T-cell (primary cell): ENCODE measurements at regions not wholly inside any gene's neighbourhood (a gene's known extent, or its start where the extent isn't known, plus 50 kb on each side); places are given as distances from the start of the nearest gene placed in this dataset.

ENCODE experiments used
- ATAC-seq, 4 experiments: fragments of 200-7000 bp in 3 of 4; fragments of 150-1000 bp in 1 of 4; cut with Tn5 transposase; replicated peaks in 1 of 4; 1 replicate in 3 of 4; 2 replicates in 1 of 4; pipeline ENCODE4 v1.10.0; 2021; ENCODE audit warnings: moderate library complexity in 3 of 4, mild to moderate bottlenecking in 2 of 4, moderate number of reproducible peaks in 1 of 4
- CTCF ChIA-PET, 2 donors: fragments of 300-600 bp; sonication (Branson Sonifier 250); formaldehyde crosslinking; loops; one replicate each; lab custom pipeline; 2022; ENCODE audit warnings: antibody characterized with exemption in 2 of 2; lab: Charles Lee
- POLR2A ChIA-PET, 2 donors: fragments of 300-600 bp; sonication (Branson Sonifier 250); formaldehyde crosslinking; loops; one replicate each; lab custom pipeline; 2022; ENCODE audit warnings: antibody characterized with exemption in 2 of 2; lab: Charles Lee
- DNase-seq, 35 experiments: peaks; one replicate each; pipeline versions ENCODE4 v3.0.0 to v3.0.0-alpha.2; 2013 to 2023
- H3K27ac ChIP-seq: one replicate; pipeline ENCODE4 v1.5.1; 2013; ENCODE audit warnings: low read length
- H3K27me3 ChIP-seq, 2 experiments: replicated peaks in 1 of 2; 1 replicate in 1 of 2; 2 replicates in 1 of 2; pipeline versions ENCODE4 v1.6.1 to v1.7.0; 2013; ENCODE audit warnings: low read length in 1 of 2, mixed read lengths in 1 of 2; ENCODE audit not compliant: control insufficient read depth in 2 of 2, insufficient read depth in 2 of 2; ENCODE audit errors: extremely low read depth in 1 of 2
- H3K36me3 ChIP-seq, 2 donors: 1 replicate in 1 of 2; 2 replicates in 1 of 2; pipeline versions ENCODE4 v1.6.1 to v1.7.0; 2013; ENCODE audit warnings: low read length in 1 of 2; ENCODE audit not compliant: control insufficient read depth in 2 of 2, insufficient read depth in 1 of 2; ENCODE audit errors: extremely low read depth in 1 of 2
- H3K4me1 ChIP-seq, 2 experiments: 1 replicate in 1 of 2; 2 replicates in 1 of 2; pipeline versions ENCODE4 v1.6.1 to v1.7.0; 2013; ENCODE audit warnings: low read length in 2 of 2, mixed read lengths in 1 of 2; ENCODE audit not compliant: insufficient read depth in 2 of 2, control insufficient read depth in 1 of 2; ENCODE audit errors: extremely low read depth in 1 of 2
- H3K4me3 ChIP-seq, 2 donors: 1 replicate in 1 of 2; 2 replicates in 1 of 2; pipeline versions ENCODE4 v1.5.1 to v1.7.0; 2013; ENCODE audit warnings: mild to moderate bottlenecking in 2 of 2, low read length in 1 of 2, moderate library complexity in 1 of 2; ENCODE audit not compliant: control insufficient read depth in 1 of 2; ENCODE audit errors: extremely low read depth in 1 of 2
- H3K9me3 ChIP-seq: 2 replicates; pipeline ENCODE4 v1.7.0; 2013
- H3K27ac Mint-ChIP-seq, 2 donors: one replicate each; pipeline ENCODE4 v1.8.0; 2020 to 2021; ENCODE audit warnings: mild to moderate bottlenecking in 2 of 2, mixed read lengths in 2 of 2
- H3K27me3 Mint-ChIP-seq, 2 donors: one replicate each; pipeline ENCODE4 v1.8.0; 2021 to 2022; ENCODE audit warnings: mixed read lengths in 2 of 2
- H3K36me3 Mint-ChIP-seq: one replicate; pipeline ENCODE4 v1.8.0; 2021; ENCODE audit warnings: mixed read lengths
- H3K4me1 Mint-ChIP-seq, 3 donors: one replicate each; pipeline ENCODE4 v1.8.0; 2020 to 2022; ENCODE audit warnings: mixed read lengths in 3 of 3, mild to moderate bottlenecking in 1 of 3
- H3K4me3 Mint-ChIP-seq, 3 donors: one replicate each; pipeline ENCODE4 v1.8.0; 2020 to 2022; ENCODE audit warnings: mild to moderate bottlenecking in 3 of 3, mixed read lengths in 3 of 3, moderate library complexity in 3 of 3
- H3K9me3 Mint-ChIP-seq, 3 donors: one replicate each; pipeline ENCODE4 v1.8.0; 2020 to 2022; ENCODE audit warnings: mixed read lengths in 3 of 3
- WGBS: methylation state at CpG from one replicate; pipeline ENCODE4 v1.1.5; 2013; ENCODE audit warnings: missing lambda C conversion rate; ENCODE audit not compliant: insufficient coverage; 5-methylcytosine and 5-hydroxymethylcytosine counted together

- DNase-seq (no peak), ATAC-seq (no peak)
- Mint-ChIP-seq H3K27ac (no peak overlapping the region), H3K4me3 (no peak overlapping the region), H3K36me3 (no peaks in the 10 kb centered on the region), H3K9me3 (peaks cover 2 to 9% (median 9%) of the 10 kb centered on the region in 3 donors), H3K4me1 (no peaks in the 10 kb centered on the region), H3K27me3 (no peaks in the 10 kb centered on the region)
- Histone ChIP-seq H3K27ac (no peak overlapping the region), H3K36me3 (no peaks in the 10 kb centered on the region), H3K4me1 (no peaks in the 10 kb centered on the region), H3K4me3 (no peak overlapping the region), H3K27me3 (no peaks in the 10 kb centered on the region), H3K9me3 (no peaks in the 10 kb centered on the region)
- ChIA-PET POLR2A (interaction anchor here in 1 of 2 donors (0.6 kb wide), 1 partner anchor 860 kb away, joined by 4 read pairs; no protein-coding TSS in a partner anchor), CTCF (no interaction called here)
- no CpG with 5 or more reads among the region's 4 CpGs for WGBS
Measured at GRCh38 chr13:107835339-107836018, 379.9 kb downstream of the LIG4 start.

GRCh38 chr13:107834717-107835116 is 380.6 kb downstream of the LIG4 start:
- Mint-ChIP-seq H3K36me3 (no peaks in the 10 kb centered on the region), H3K9me3 (peaks cover 2 to 10% (median 9%) of the 10 kb centered on the region in 3 donors), H3K27me3 (no peaks in the 10 kb centered on the region), H3K27ac (no peak overlapping the region), H3K4me3 (no peak overlapping the region), H3K4me1 (no peaks in the 10 kb centered on the region)
- no peak for DNase-seq
- CTCF ChIA-PET: no interaction called here
- Histone ChIP-seq H3K9me3 (no peaks in the 10 kb centered on the region), H3K4me3 (no peak overlapping the region), H3K36me3 (no peaks in the 10 kb centered on the region), H3K27ac (no peak overlapping the region), H3K4me1 (no peaks in the 10 kb centered on the region), H3K27me3 (no peaks in the 10 kb centered on the region)
- no CpG with 5 or more reads among the region's 5 CpGs for WGBS
- no peak for ATAC-seq
- POLR2A ChIA-PET: no interaction called here

GRCh38 chr13:107834281-107834680 is 381.1 kb downstream of the LIG4 start:
- DNase-seq (no peak), ATAC-seq (no peak)
- H3K9me3 Mint-ChIP-seq: peaks cover 2 to 10% (median 9%) of the 10 kb centered on the region in 3 donors
- no peak overlapping the region for H3K27ac Mint-ChIP-seq
- Histone ChIP-seq H3K27ac (no peak overlapping the region), H3K27me3 (no peaks in the 10 kb centered on the region), H3K9me3 (no peaks in the 10 kb centered on the region), H3K4me3 (no peak overlapping the region), H3K36me3 (no peaks in the 10 kb centered on the region), H3K4me1 (no peaks in the 10 kb centered on the region)
- H3K36me3 Mint-ChIP-seq: no peaks in the 10 kb centered on the region
- POLR2A ChIA-PET: no interaction called here
- H3K4me1 Mint-ChIP-seq: no peaks in the 10 kb centered on the region
- H3K4me3 Mint-ChIP-seq: no peak overlapping the region
- CTCF ChIA-PET: no interaction called here
- no peaks in the 10 kb centered on the region for H3K27me3 Mint-ChIP-seq
- WGBS: no CpG with 5 or more reads among the region's 1 CpG

- ATAC-seq: no peak
- H3K4me1 Mint-ChIP-seq: no peaks in the 10 kb centered on the region
- Histone ChIP-seq H3K4me1 (no peaks in the 10 kb centered on the region), H3K27me3 (no peaks in the 10 kb centered on the region), H3K27ac (no peak overlapping the region), H3K36me3 (no peaks in the 10 kb centered on the region), H3K4me3 (no peak overlapping the region), H3K9me3 (no peaks in the 10 kb centered on the region)
- H3K4me3 Mint-ChIP-seq: no peak overlapping the region
- DNase-seq: no peak
- H3K36me3 Mint-ChIP-seq: no peaks in the 10 kb centered on the region
- H3K9me3 Mint-ChIP-seq: peaks cover 2 to 10% (median 9%) of the 10 kb centered on the region in 3 donors
- no peaks in the 10 kb centered on the region for H3K27me3 Mint-ChIP-seq
- ChIA-PET CTCF (no interaction called here), POLR2A (no interaction called here)
- WGBS: 87% methylated on average over 10 of the region's 10 CpGs
- H3K27ac Mint-ChIP-seq: no peak overlapping the region
Measured at GRCh38 chr13:107832500-107833100, 382.7 kb downstream of the LIG4 start.

- CTCF ChIA-PET: no interaction called here
Measured at GRCh38 chr13:107830804-107831203, 384.5 kb downstream of the LIG4 start.

GRCh38 chr13:107827840-107828549 is 387.3 kb downstream of the LIG4 start:
- no peaks in the 10 kb centered on the region for H3K9me3 ChIP-seq
- ATAC-seq: no peak
- H3K4me3 ChIP-seq: no peak overlapping the region
- no peaks in the 10 kb centered on the region for H3K27me3 Mint-ChIP-seq
- no peaks in the 10 kb centered on the region for H3K4me1 ChIP-seq
- ChIA-PET CTCF (no interaction called here), POLR2A (no interaction called here)
- no peaks in the 10 kb centered on the region for H3K36me3 Mint-ChIP-seq
- no peaks in the 10 kb centered on the region for H3K36me3 ChIP-seq
- no peak for DNase-seq
- H3K4me3 Mint-ChIP-seq: no peak overlapping the region
- WGBS: 71% methylated on average over 4 of the region's 11 CpGs
- no peaks in the 10 kb centered on the region for H3K4me1 Mint-ChIP-seq
- no peaks in the 10 kb centered on the region for H3K27me3 ChIP-seq
- H3K27ac ChIP-seq: no peak overlapping the region
- peaks cover 6 to 15% (median 7%) of the 10 kb centered on the region in 3 donors for H3K9me3 Mint-ChIP-seq
- no peak overlapping the region for H3K27ac Mint-ChIP-seq

More at GRCh38 chr13:107830804-107831203, 384.5 kb downstream of the LIG4 start:
- H3K36me3 Mint-ChIP-seq: no peaks in the 10 kb centered on the region
- no peak overlapping the region for H3K27ac Mint-ChIP-seq
- Histone ChIP-seq H3K27me3 (no peaks in the 10 kb centered on the region), H3K36me3 (no peaks in the 10 kb centered on the region), H3K27ac (no peak overlapping the region), H3K4me3 (no peak overlapping the region), H3K9me3 (no peaks in the 10 kb centered on the region), H3K4me1 (no peaks in the 10 kb centered on the region)
- no peaks in the 10 kb centered on the region for H3K4me1 Mint-ChIP-seq
- DNase-seq (no peak), ATAC-seq (no peak)
- no peak overlapping the region for H3K4me3 Mint-ChIP-seq
- POLR2A ChIA-PET: no interaction called here
- H3K27me3 Mint-ChIP-seq: no peaks in the 10 kb centered on the region
- WGBS: 75% methylated on average over 2 of the region's 3 CpGs
- H3K9me3 Mint-ChIP-seq: peaks cover 2 to 14% (median 10%) of the 10 kb centered on the region in 3 donors
